ENCODE measurements at regions not wholly inside any gene's neighbourhood (a gene's known extent, or its start where the extent isn't known, plus 50 kb on each side); places are given as distances from the start of the nearest gene placed in this dataset.
A peak's percentile ranks its signal among the peaks of the same experiment; 100 is the strongest.

DNA sequence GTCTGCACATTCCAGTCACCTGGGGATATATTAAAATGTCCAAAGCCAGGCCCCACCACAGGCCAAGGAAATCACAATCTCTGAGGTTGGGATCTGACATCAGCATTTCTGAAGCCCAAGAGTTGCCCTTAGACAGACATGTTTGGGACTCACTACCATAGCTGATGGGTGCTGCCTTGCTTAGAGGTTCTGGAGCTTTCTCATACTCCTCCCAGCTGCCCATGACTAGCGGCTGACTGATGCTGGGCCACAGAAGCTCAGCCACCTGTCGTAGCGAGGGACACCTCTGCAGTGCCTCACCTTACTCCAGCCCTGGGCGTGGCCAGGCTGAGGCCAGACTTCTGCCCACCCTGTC lies 58.8 kb upstream of the XCR1 start:
- intact Hi-C loops (cut with micrococcal nuclease), result no loop called here
- Mint-ChIP-seq H3K27ac (no peak overlapping the region), H3K36me3 (ENCODE audit: low read depth) (no peaks in the 10 kb centered on the region), H3K9me3 (no peaks in the 10 kb centered on the region), H3K27me3 (ENCODE audit: low read depth) (peaks cover 12% of the 10 kb centered on the region), H3K4me1 (ENCODE audit: low read depth) (peaks cover 9% of the 10 kb centered on the region), H3K4me3 (no peak overlapping the region)
- no peak for DNase-seq
- CTCF ChIA-PET, result interaction anchor here (0.7 to 1.3 kb wide), 2 partner anchors 147 to 293 kb away, joined by 3 to 4 read pairs; no protein-coding TSS in a partner anchor

DNA sequence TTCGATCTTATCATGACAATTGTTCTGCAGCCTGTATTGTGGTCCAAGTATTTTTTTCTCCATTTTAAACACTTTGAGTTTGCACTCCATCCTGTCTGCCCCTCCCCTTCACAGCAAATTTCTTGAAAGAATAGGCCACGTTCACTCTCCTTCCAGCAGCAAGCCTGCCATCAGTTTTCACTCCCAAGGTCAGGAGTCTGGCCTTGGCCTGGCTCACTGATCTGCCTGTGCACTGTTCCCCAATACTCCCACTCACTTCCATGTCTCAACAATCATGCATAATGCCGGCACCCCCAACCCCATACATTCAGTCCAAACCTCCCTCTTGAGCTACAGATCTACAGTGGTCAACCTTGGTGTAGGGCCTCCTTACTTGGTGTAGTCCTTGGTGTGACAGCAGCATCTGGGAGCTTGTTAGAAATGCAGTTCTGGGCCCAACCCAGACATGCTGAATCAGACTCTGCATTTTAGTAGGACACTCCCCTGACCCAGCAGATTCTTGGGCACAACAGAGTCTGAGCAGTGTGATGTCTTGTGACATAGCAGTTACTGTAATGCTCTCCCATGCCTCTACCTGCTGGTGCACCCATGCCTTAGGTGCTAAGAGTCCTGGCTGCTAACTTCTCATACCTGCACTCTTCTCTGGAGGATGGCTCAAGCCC lies 58.3 kb upstream of the XCR1 start:
- H3K4me1 Mint-ChIP-seq (ENCODE audit: low read depth), result peaks cover 9% of the 10 kb centered on the region
- intact Hi-C loops (cut with micrococcal nuclease), result no loop called here
- DNase-seq, result no peak
- no peak overlapping the region for H3K4me3 Mint-ChIP-seq
- CTCF ChIA-PET, result interaction anchor here (0.7 to 2.5 kb wide), 5 partner anchors 9 to 293 kb away, joined by 3 to 11 read pairs (median 3); no protein-coding TSS in a partner anchor
- no peaks in the 10 kb centered on the region for H3K36me3 Mint-ChIP-seq (ENCODE audit: low read depth)
- H3K9me3 Mint-ChIP-seq, result no peaks in the 10 kb centered on the region
- peaks cover 12% of the 10 kb centered on the region for H3K27me3 Mint-ChIP-seq (ENCODE audit: low read depth)
- H3K27ac Mint-ChIP-seq, result no peak overlapping the region

DNA sequence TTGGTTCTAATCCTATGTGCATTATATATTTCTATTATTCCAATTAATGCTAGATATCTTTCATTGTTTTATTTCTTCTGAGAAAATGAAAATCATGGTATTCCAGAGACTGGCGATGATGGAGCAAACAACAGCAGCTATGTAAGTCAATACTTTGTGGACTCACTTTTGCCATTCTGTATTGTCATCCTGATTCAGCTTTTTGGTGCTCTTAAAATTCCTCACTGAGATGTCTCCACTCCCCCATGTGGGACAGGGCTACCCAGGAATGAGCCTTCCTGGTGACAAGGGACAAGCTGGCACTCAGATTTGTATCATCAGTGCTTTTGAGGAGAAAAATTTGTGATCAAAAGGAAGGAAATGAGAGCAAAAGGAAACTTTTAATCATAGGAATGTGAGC lies 56.7 kb upstream of the XCR1 start:
- Mint-ChIP-seq H3K36me3 (ENCODE audit: low read depth) (no peaks in the 10 kb centered on the region), H3K4me1 (ENCODE audit: low read depth) (no peaks in the 10 kb centered on the region), H3K4me3 (no peak overlapping the region), H3K27ac (no peak overlapping the region), H3K27me3 (ENCODE audit: low read depth) (peaks cover 12% of the 10 kb centered on the region), H3K9me3 (no peaks in the 10 kb centered on the region)
- intact Hi-C loops (cut with micrococcal nuclease), result no loop called here
- no peak for DNase-seq
- CTCF ChIA-PET, result interaction anchor here (0.7 to 2.7 kb wide), 9 partner anchors 8 to 394 kb away, joined by 3 to 11 read pairs (median 3); no protein-coding TSS in a partner anchor

DNA sequence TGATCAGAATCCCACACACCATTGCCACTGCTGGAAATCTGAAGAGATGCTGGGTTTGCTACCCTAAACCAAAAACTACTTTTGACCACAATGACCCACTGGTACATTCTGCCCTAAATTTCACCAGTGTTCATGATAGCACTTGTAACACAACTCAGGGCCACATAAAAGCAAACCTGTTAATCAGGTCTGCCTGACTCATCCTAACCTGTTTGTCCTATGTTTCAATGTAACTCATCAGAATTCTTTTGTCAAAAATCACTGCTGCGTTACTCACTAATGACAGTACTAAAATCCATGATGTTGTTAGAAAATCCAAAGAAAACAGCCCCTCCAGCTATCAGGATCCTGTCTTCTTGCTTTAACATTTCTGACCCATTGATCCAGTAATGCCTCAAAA lies 55.6 kb upstream of the XCR1 start:
- peaks cover 18% of the 10 kb centered on the region for H3K27me3 Mint-ChIP-seq (ENCODE audit: low read depth)
- no peak overlapping the region for H3K27ac Mint-ChIP-seq
- H3K9me3 Mint-ChIP-seq, result no peaks in the 10 kb centered on the region
- no peak for DNase-seq
- no peaks in the 10 kb centered on the region for H3K4me1 Mint-ChIP-seq (ENCODE audit: low read depth)
- H3K36me3 Mint-ChIP-seq (ENCODE audit: low read depth), result no peaks in the 10 kb centered on the region
- intact Hi-C loops (cut with micrococcal nuclease), result no loop called here
- CTCF ChIA-PET, result interaction anchor here (0.6 to 8.5 kb wide), 6 partner anchors 28 to 320 kb away, joined by 3 to 263 read pairs (median 8); partner anchors contain the start of gene CXCR6
- H3K4me3 Mint-ChIP-seq, result no peak overlapping the region

GRCh38 chr3:46082021-46082420 lies 54.7 kb upstream of the XCR1 start:
- DNase-seq, result no peak
- intact Hi-C loops (cut with micrococcal nuclease), result no loop called here
- peaks cover 19% of the 10 kb centered on the region for H3K27me3 Mint-ChIP-seq (ENCODE audit: low read depth)

DNA sequence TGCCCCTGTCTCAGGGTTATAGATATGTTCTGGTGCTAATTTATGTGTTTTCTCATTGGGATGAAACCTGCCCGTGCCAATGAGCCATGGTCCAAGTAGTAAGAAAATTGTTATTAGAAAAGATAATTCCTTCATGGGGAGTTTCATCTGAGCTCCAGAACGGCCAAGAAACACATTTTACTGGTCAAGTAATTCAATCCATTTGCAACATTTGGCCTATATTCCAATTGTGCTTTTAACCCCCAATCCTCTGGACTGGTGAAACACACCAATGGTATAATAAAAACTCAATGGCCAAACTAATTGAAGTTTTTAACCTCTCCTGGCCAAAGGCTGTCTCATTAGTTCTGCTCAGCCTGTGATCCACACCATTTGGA lies 53.7 kb upstream of the XCR1 start:
- intact Hi-C loops (cut with micrococcal nuclease), result no loop called here
- Mint-ChIP-seq H3K9me3 (no peaks in the 10 kb centered on the region), H3K27me3 (ENCODE audit: low read depth) (peaks cover 16% of the 10 kb centered on the region), H3K4me3 (no peak overlapping the region), H3K36me3 (ENCODE audit: low read depth) (no peaks in the 10 kb centered on the region), H3K4me1 (ENCODE audit: low read depth) (no peaks in the 10 kb centered on the region), H3K27ac (no peak overlapping the region)
- CTCF ChIA-PET, result interaction anchor here (0.9 to 8.5 kb wide), 9 partner anchors 15 to 1042 kb away, joined by 3 to 263 read pairs (median 4); partner anchors contain the start of genes CCR5 and CXCR6
- no peak for DNase-seq

More at GRCh38 chr3:46082021-46082420, 54.7 kb upstream of the XCR1 start:
- CTCF ChIA-PET, result interaction anchor here (0.7 to 8.5 kb wide), 7 partner anchors 70 to 1043 kb away, joined by 3 to 263 read pairs (median 5); partner anchors contain the start of gene CXCR6
- Mint-ChIP-seq H3K9me3 (no peaks in the 10 kb centered on the region), H3K27ac (no peak overlapping the region), H3K4me1 (ENCODE audit: low read depth) (no peaks in the 10 kb centered on the region), H3K36me3 (ENCODE audit: low read depth) (no peaks in the 10 kb centered on the region), H3K4me3 (no peak overlapping the region)

GRCh38 chr3:46080124-46080968 lies 53.1 kb upstream of the XCR1 start:
- DNase-seq, result no peak
- CTCF ChIA-PET, result interaction anchor here (0.8 to 8.5 kb wide), 9 partner anchors 15 to 1041 kb away, joined by 3 to 263 read pairs (median 5); partner anchors contain the start of genes CCR5 and CXCR6
- Mint-ChIP-seq H3K4me3 (no peak overlapping the region), H3K36me3 (ENCODE audit: low read depth) (no peaks in the 10 kb centered on the region), H3K9me3 (no peaks in the 10 kb centered on the region), H3K27ac (no peak overlapping the region), H3K4me1 (ENCODE audit: low read depth) (no peaks in the 10 kb centered on the region), H3K27me3 (ENCODE audit: low read depth) (peaks cover 14% of the 10 kb centered on the region)
- intact Hi-C loops (cut with micrococcal nuclease), result no loop called here

- Mint-ChIP-seq H3K4me3 (no peak overlapping the region), H3K9me3 (no peaks in the 10 kb centered on the region), H3K36me3 (ENCODE audit: low read depth) (no peaks in the 10 kb centered on the region)
These were observed 51.6 kb upstream of the XCR1 start for GRCh38 chr3:46078712-46079400.

More at GRCh38 chr3:46078712-46079400, 51.6 kb upstream of the XCR1 start:
- DNase-seq, result peak; percentile 97
- Mint-ChIP-seq H3K27me3 (ENCODE audit: low read depth) (peaks cover 14% of the 10 kb centered on the region), H3K4me1 (ENCODE audit: low read depth) (no peaks in the 10 kb centered on the region), H3K27ac (no peak overlapping the region)
- CTCF ChIA-PET, result interaction anchor here (0.6 to 8.5 kb wide), 58 partner anchors 8 to 566 kb away, joined by 3 to 263 read pairs (median 4); partner anchors contain the start of genes CCR5, CXCR6 and XCR1
- intact Hi-C loops (cut with micrococcal nuclease), result loop anchor here (1.0 to 5.0 kb wide), 6 partner anchors 141 to 1038 kb away; no protein-coding TSS in a partner anchor

All from activated naive CD4-positive, alpha-beta T cell treated with anti-CD3 and anti-CD28 coated beads for 36 hours (primary cell).